ENCODE measurements at regions not wholly inside any gene's neighbourhood (a gene's known extent, or its start where the extent isn't known, plus 50 kb on each side); places are given as distances from the start of the nearest gene placed in this dataset.

DNA sequence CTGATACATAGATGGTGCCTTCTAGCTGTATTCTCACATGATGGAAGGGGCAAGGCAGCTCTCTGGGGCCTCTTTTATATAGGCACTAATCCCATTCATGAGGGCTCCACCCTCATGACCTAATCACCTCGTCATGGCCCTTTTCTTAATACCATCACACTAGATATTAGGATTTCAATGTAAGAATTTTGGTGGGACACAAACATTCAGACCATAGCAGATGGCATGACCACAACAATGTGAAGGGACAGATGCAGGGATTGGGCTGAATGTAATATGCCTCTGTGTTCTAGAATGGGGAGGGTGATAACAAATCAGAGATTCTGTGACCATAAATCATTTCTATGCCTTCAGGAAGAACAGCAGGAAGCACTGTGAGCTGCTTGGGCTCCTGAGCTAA lies 145.8 kb downstream of the LCA5 start:
- Histone ChIP-seq H3K27ac (ENCODE audit: low read depth, low read length) (no peak overlapping the region), H3K4me2 (ENCODE audit: low read length) (no peak overlapping the region), H3K9ac (ENCODE audit: low read length) (no peak overlapping the region), H2AFZ (ENCODE audit: low read depth, low read length, poor library complexity, severe bottlenecking) (no peak overlapping the region), H3K4me1 (ENCODE audit: control insufficient read depth in 1 of 2, insufficient read depth in 2 of 2, low read length in 2 of 2) (no peaks in the 10 kb centered on the region), H3K4me3 (replicated peaks in 1 of 2; ENCODE audit: low read depth in 1 of 2, low read length in 2 of 2) (no peak overlapping the region), H4K20me1 (ENCODE audit: insufficient read depth) (no peaks in the 10 kb centered on the region), H3K9me3 (ENCODE audit: control insufficient read depth in 1 of 2, insufficient read depth in 1 of 2, low read depth in 1 of 2, low read length in 2 of 2) (no peaks in the 10 kb centered on the region), H3K36me3 (ENCODE audit: control insufficient read depth in 1 of 2, insufficient read depth in 2 of 2, low read length in 2 of 2) (no peaks in the 10 kb centered on the region), H3K79me2 (ENCODE audit: insufficient read depth, low read length) (no peaks in the 10 kb centered on the region), H3K9me2 (ENCODE audit: insufficient read depth) (no peaks in the 10 kb centered on the region), H3K27me3 (ENCODE audit: insufficient read depth, low read length) (no peaks in the 10 kb centered on the region)
- ChIA-PET CTCF (no interaction called here), POLR2A (no interaction called here), RAD21 (ENCODE audit: low non-redundant PET in 1 of 2, low total read pairs in 2 of 2, uncharacterized antibody in 2 of 2, unreplicated experiment in 2 of 2) (no interaction called here)
- intact Hi-C loops (cut with micrococcal nuclease) = no loop called here
- BruUV-seq (replicated peaks) = no TSS peak
- TF ChIP-seq SIN3A (IDR thresholded peaks at IDR 0.05; ENCODE audit: low read depth) = no peak
- no peak for TF ChIP-seq SP1 (IDR thresholded peaks at IDR 0.05; ENCODE audit: low read depth)
- TF ChIP-seq POLR2AphosphoS5 (IDR thresholded peaks at IDR 0.05; ENCODE audit: low read depth, low read length) = no peak
- DNase-seq (ENCODE audit: low read depth, low spot score) (no peak), ATAC-seq (no peak)

GRCh38 chr6:79385893-79386292 lies 151.3 kb downstream of the LCA5 start:
- Histone ChIP-seq H3K4me2 (ENCODE audit: low read length) (no peak overlapping the region), H3K27ac (ENCODE audit: low read depth, low read length) (no peak overlapping the region), H3K36me3 (ENCODE audit: control insufficient read depth in 1 of 2, insufficient read depth in 2 of 2, low read length in 2 of 2) (no peaks in the 10 kb centered on the region), H3K9ac (ENCODE audit: low read length) (no peak overlapping the region), H3K4me1 (ENCODE audit: control insufficient read depth in 1 of 2, insufficient read depth in 2 of 2, low read length in 2 of 2) (no peaks in the 10 kb centered on the region), H3K27me3 (ENCODE audit: insufficient read depth, low read length) (no peaks in the 10 kb centered on the region), H3K9me3 (ENCODE audit: control insufficient read depth in 1 of 2, insufficient read depth in 1 of 2, low read depth in 1 of 2, low read length in 2 of 2) (no peaks in the 10 kb centered on the region), H3K9me2 (ENCODE audit: insufficient read depth) (no peaks in the 10 kb centered on the region), H3K4me3 (replicated peaks in 1 of 2; ENCODE audit: low read depth in 1 of 2, low read length in 2 of 2) (no peak overlapping the region), H2AFZ (ENCODE audit: low read depth, low read length, poor library complexity, severe bottlenecking) (no peak overlapping the region), H4K20me1 (ENCODE audit: insufficient read depth) (no peaks in the 10 kb centered on the region), H3K79me2 (ENCODE audit: insufficient read depth, low read length) (no peaks in the 10 kb centered on the region)
- intact Hi-C loops (cut with micrococcal nuclease) = no loop called here
- RAD21 ChIA-PET (ENCODE audit: low non-redundant PET in 1 of 2, low total read pairs in 2 of 2, uncharacterized antibody in 2 of 2, unreplicated experiment in 2 of 2) = no interaction called here
- ATAC-seq = no peak
- no TSS peak for BruUV-seq (replicated peaks)
- CTCF ChIA-PET = no interaction called here
- DNase-seq (ENCODE audit: low read depth, low spot score) = no peak
- POLR2A ChIA-PET = no interaction called here
- TF ChIP-seq SP1 (IDR thresholded peaks at IDR 0.05; ENCODE audit: low read depth) (no peak), FOSL1 (IDR thresholded peaks at IDR 0.05; ENCODE audit: low read depth) (no peak), TCF7L2 (IDR thresholded peaks at IDR 0.05; ENCODE audit: borderline replicate concordance, extremely low read depth, insufficient read depth, insufficient read length) (no peak), CEBPB (IDR thresholded peaks at IDR 0.05; ENCODE audit: low read depth) (no peak), SIN3A (IDR thresholded peaks at IDR 0.05; ENCODE audit: low read depth) (no peak), CBX3 (IDR thresholded peaks at IDR 0.05; ENCODE audit: low read depth) (no peak), EZH2phosphoT487 (IDR thresholded peaks at IDR 0.05; ENCODE audit: borderline replicate concordance) (no peak), RAD21 (IDR thresholded peaks at IDR 0.05; ENCODE audit: low read depth) (no peak), POLR2AphosphoS5 (IDR thresholded peaks at IDR 0.05; ENCODE audit: low read depth, low read length) (no peak), ELF1 (IDR thresholded peaks at IDR 0.05; ENCODE audit: borderline replicate concordance, low read depth) (no peak), YY1 (IDR thresholded peaks at IDR 0.05; ENCODE audit: extremely low read depth, insufficient replicate concordance, low read depth, low read length) (no peak), ZBTB33 (IDR thresholded peaks at IDR 0.05; ENCODE audit: extremely low read depth, insufficient replicate concordance, low read length) (no peak), EZH2 (IDR thresholded peaks at IDR 0.05) (no peak), SRF (IDR thresholded peaks at IDR 0.05; ENCODE audit: low read depth) (no peak)
- TF ChIP-seq, protein P1, sequence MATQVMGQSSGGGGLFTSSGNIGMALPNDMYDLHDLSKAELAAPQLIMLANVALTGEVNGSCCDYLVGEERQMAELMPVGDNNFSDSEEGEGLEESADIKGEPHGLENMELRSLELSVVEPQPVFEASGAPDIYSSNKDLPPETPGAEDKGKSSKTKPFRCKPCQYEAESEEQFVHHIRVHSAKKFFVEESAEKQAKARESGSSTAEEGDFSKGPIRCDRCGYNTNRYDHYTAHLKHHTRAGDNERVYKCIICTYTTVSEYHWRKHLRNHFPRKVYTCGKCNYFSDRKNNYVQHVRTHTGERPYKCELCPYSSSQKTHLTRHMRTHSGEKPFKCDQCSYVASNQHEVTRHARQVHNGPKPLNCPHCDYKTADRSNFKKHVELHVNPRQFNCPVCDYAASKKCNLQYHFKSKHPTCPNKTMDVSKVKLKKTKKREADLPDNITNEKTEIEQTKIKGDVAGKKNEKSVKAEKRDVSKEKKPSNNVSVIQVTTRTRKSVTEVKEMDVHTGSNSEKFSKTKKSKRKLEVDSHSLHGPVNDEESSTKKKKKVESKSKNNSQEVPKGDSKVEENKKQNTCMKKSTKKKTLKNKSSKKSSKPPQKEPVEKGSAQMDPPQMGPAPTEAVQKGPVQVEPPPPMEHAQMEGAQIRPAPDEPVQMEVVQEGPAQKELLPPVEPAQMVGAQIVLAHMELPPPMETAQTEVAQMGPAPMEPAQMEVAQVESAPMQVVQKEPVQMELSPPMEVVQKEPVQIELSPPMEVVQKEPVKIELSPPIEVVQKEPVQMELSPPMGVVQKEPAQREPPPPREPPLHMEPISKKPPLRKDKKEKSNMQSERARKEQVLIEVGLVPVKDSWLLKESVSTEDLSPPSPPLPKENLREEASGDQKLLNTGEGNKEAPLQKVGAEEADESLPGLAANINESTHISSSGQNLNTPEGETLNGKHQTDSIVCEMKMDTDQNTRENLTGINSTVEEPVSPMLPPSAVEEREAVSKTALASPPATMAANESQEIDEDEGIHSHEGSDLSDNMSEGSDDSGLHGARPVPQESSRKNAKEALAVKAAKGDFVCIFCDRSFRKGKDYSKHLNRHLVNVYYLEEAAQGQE (IDR thresholded peaks at IDR 0.05; ENCODE audit: low read depth) = no peak
